ENCODE measurements at regions not wholly inside any gene's neighbourhood (a gene's known extent, or its start where the extent isn't known, plus 50 kb on each side); places are given as distances from the start of the nearest gene placed in this dataset.

GRCh38 chr1:57966751-57967406 is 543.0 kb upstream of the DAB1 start:
- Histone ChIP-seq H3F3A (ENCODE audit: low read length, unreplicated experiment) (no peaks in the 10 kb centered on the region), H3K9me3 (ENCODE audit: low read length) (no peaks in the 10 kb centered on the region; the same call in 1 of the 2 replicates), H3K9ac (ENCODE audit: low read length) (no peak overlapping the region), H3K4me1 (ENCODE audit: insufficient read depth, low read length) (no peaks in the 10 kb centered on the region), H2AFZ (ENCODE audit: low read length) (no peak overlapping the region), H3K27me3 (ENCODE audit: low read length) (no peaks in the 10 kb centered on the region), H3K79me2 (ENCODE audit: low read length) (no peaks in the 10 kb centered on the region), H3K4me2 (ENCODE audit: low read length) (no peak overlapping the region), H3K4me3 (ENCODE audit: low read length) (no peak overlapping the region), H3K9me2 (replicated peaks; ENCODE audit: low read length) (no peaks in the 10 kb centered on the region), H4K20me1 (ENCODE audit: low read length) (no peaks in the 10 kb centered on the region), H3K36me3 (ENCODE audit: low read depth, low read length) (no peaks in the 10 kb centered on the region), H3K27ac (ENCODE audit: low read length) (no peak overlapping the region)
- ATAC-seq (no peak), DNase-seq (no peak)
- intact Hi-C loops (cut with micrococcal nuclease) = no loop called here
- POLR2A ChIA-PET (ENCODE audit: unreplicated experiment) = interaction anchor here (0.5 kb wide), 1 partner anchor 887 kb away, joined by 3 read pairs; no protein-coding TSS in a partner anchor
- TF ChIP-seq CTCF (conservative IDR thresholded peaks at IDR 0.05; ENCODE audit: low read depth, low read length) (no peak), EZH2 (IDR thresholded peaks at IDR 0.05; ENCODE audit: low read length, unreplicated experiment) (no peak), EZH2phosphoT487 (IDR thresholded peaks at IDR 0.05; ENCODE audit: borderline replicate concordance, low read length) (no peak)
- CTCF ChIA-PET = no interaction called here
- BruUV-seq (replicated peaks) = no TSS peak

- no peak overlapping the region for H3K9ac ChIP-seq (ENCODE audit: low read length)
- no peaks in the 10 kb centered on the region for H3F3A ChIP-seq (ENCODE audit: low read length, unreplicated experiment)
- H3K9me2 ChIP-seq (replicated peaks; ENCODE audit: low read length) = no peaks in the 10 kb centered on the region
- no peak for ATAC-seq
- ChIA-PET POLR2A (ENCODE audit: unreplicated experiment) (no interaction called here), CTCF (no interaction called here)
- H2AFZ ChIP-seq (ENCODE audit: low read length) = no peak overlapping the region
- no peaks in the 10 kb centered on the region for H3K36me3 ChIP-seq (ENCODE audit: low read depth, low read length)
- H3K9me3 ChIP-seq (ENCODE audit: low read length) = no peaks in the 10 kb centered on the region; the same call in 1 of the 2 replicates
- H3K4me3 ChIP-seq (ENCODE audit: low read length) = no peak overlapping the region
- no peak for DNase-seq
- no peaks in the 10 kb centered on the region for H4K20me1 ChIP-seq (ENCODE audit: low read length)
- TF ChIP-seq EZH2phosphoT487 (IDR thresholded peaks at IDR 0.05; ENCODE audit: borderline replicate concordance, low read length) = no peak
- no peak for TF ChIP-seq CTCF (conservative IDR thresholded peaks at IDR 0.05; ENCODE audit: low read depth, low read length)
- TF ChIP-seq EZH2 (IDR thresholded peaks at IDR 0.05; ENCODE audit: low read length, unreplicated experiment) = no peak
- no peak overlapping the region for H3K27ac ChIP-seq (ENCODE audit: low read length)
- no peak overlapping the region for H3K4me2 ChIP-seq (ENCODE audit: low read length)
- no TSS peak for BruUV-seq (replicated peaks)
- H3K27me3 ChIP-seq (ENCODE audit: low read length) = no peaks in the 10 kb centered on the region
- H3K79me2 ChIP-seq (ENCODE audit: low read length) = no peaks in the 10 kb centered on the region
- no peaks in the 10 kb centered on the region for H3K4me1 ChIP-seq (ENCODE audit: insufficient read depth, low read length)
- intact Hi-C loops (cut with micrococcal nuclease) = no loop called here
These were observed 542.5 kb upstream of the DAB1 start for GRCh38 chr1:57966340-57966739.

- POLR2A ChIA-PET (ENCODE audit: unreplicated experiment) = no interaction called here
- TF ChIP-seq EZH2 (IDR thresholded peaks at IDR 0.05; ENCODE audit: low read length, unreplicated experiment) (no peak), EZH2phosphoT487 (IDR thresholded peaks at IDR 0.05; ENCODE audit: borderline replicate concordance, low read length) (no peak), CTCF (conservative IDR thresholded peaks at IDR 0.05; ENCODE audit: low read depth, low read length) (no peak)
- no TSS peak for BruUV-seq (replicated peaks)
- Histone ChIP-seq H3K4me3 (ENCODE audit: low read length) (no peak overlapping the region), H3K79me2 (ENCODE audit: low read length) (no peaks in the 10 kb centered on the region), H3F3A (ENCODE audit: low read length, unreplicated experiment) (no peaks in the 10 kb centered on the region), H4K20me1 (ENCODE audit: low read length) (no peaks in the 10 kb centered on the region), H3K27me3 (ENCODE audit: low read length) (no peaks in the 10 kb centered on the region), H2AFZ (ENCODE audit: low read length) (no peak overlapping the region), H3K9me3 (ENCODE audit: low read length) (no peaks in the 10 kb centered on the region), H3K27ac (ENCODE audit: low read length) (no peak overlapping the region), H3K36me3 (ENCODE audit: low read depth, low read length) (no peaks in the 10 kb centered on the region), H3K4me2 (ENCODE audit: low read length) (no peak overlapping the region), H3K4me1 (ENCODE audit: insufficient read depth, low read length) (no peaks in the 10 kb centered on the region), H3K9me2 (replicated peaks; ENCODE audit: low read length) (no peaks in the 10 kb centered on the region), H3K9ac (ENCODE audit: low read length) (no peak overlapping the region)
- ATAC-seq (no peak), DNase-seq (no peak)
- CTCF ChIA-PET = no interaction called here
- intact Hi-C loops (cut with micrococcal nuclease) = no loop called here
These were observed 539.7 kb upstream of the DAB1 start for GRCh38 chr1:57963581-57963980.

Measured in PC-3 (cell line).